Heart left ventricle (tissue), 16 donors: ENCODE measurements at regions not wholly inside any gene's neighbourhood (a gene's known extent, or its start where the extent isn't known, plus 50 kb on each side); places are given as distances from the start of the nearest gene placed in this dataset.

ENCODE experiments used
- ATAC-seq, 4 donors: fragments of 200-7000 bp; cut with Tn5 transposase; one replicate each; pipeline ENCODE4 v1.9.1; 2020 to 2022; ENCODE audit warnings: moderate library complexity in 4 of 4, mild to moderate bottlenecking in 3 of 4, moderate number of reproducible peaks in 1 of 4
- DNase-seq, 5 donors: peaks; one replicate each; pipeline ENCODE4 v3.0.0-alpha.2; 2020
- H3K27ac ChIP-seq, 12 donors: fragments of 200-600 bp; sonication (generic) in 4 of 12; one replicate each; pipeline versions ENCODE4 v1.5.0 to v1.8.0; 2016 to 2022; ENCODE audit warnings: mild to moderate bottlenecking in 2 of 12
- H3K27me3 ChIP-seq, 9 donors: fragments of 200-600 bp; sonication (generic) in 2 of 9; one replicate each; pipeline versions ENCODE4 v1.5.1 to v1.8.0; 2016 to 2022; ENCODE audit warnings: mild to moderate bottlenecking in 3 of 9
- H3K36me3 ChIP-seq, 9 donors: fragments of 200-600 bp; sonication (generic) in 2 of 9; one replicate each; pipeline versions ENCODE4 v1.5.0 to v1.8.0; 2018 to 2022; ENCODE audit warnings: mild to moderate bottlenecking in 2 of 9
- H3K4me1 ChIP-seq, 12 donors: fragments of 200-600 bp; sonication (generic) in 4 of 12; one replicate each; pipeline versions ENCODE4 v1.5.0 to v1.8.0; 2016 to 2022; ENCODE audit warnings: mild to moderate bottlenecking in 3 of 12
- H3K4me3 ChIP-seq, 12 donors: fragments of 200-600 bp; sonication (generic) in 4 of 12; one replicate each; pipeline versions ENCODE4 v1.5.0 to v1.8.0; 2017 to 2022; ENCODE audit warnings: mild to moderate bottlenecking in 9 of 12, moderate library complexity in 4 of 12
- H3K9me3 ChIP-seq, 12 donors: fragments of 200-600 bp; sonication (generic) in 4 of 12; one replicate each; pipeline versions ENCODE4 v1.5.0 to v1.8.0; 2016 to 2022; ENCODE audit warnings: mild to moderate bottlenecking in 1 of 12
- POLR2A ChIP-seq, 2 donors: fragments of 450-650 bp; IDR thresholded peaks; one replicate each; pipeline ENCODE4 v1.6.1; 2017; ENCODE audit warnings: antibody characterized with exemption in 2 of 2, mild to moderate bottlenecking in 2 of 2, moderate library complexity in 2 of 2
- WGBS, 4 donors: extraction: QIAGEN DNeasy Blood & Tissue Kit in 2 of 4; methylation state at CpG; one replicate each; pipeline versions ENCODE4 v1.1.5 to v1.1.7; 2013 to 2018; 5-methylcytosine and 5-hydroxymethylcytosine counted together
- intact Hi-C, 10 donors: fragments of 100-400 bp; cut with DNase I; formaldehyde crosslinking; loops; one replicate each; pipeline versions ENCODE4 v1.11.1 to v1.14.2; 2022
- TF ChIP-seq, protein P1 (sequence below), 12 donors: fragments of 200-600 bp; sonication (generic) in 4 of 12; IDR thresholded peaks; one replicate each; pipeline versions ENCODE4 v1.5.0 to v1.8.0; 2018 to 2022; ENCODE audit warnings: antibody characterized with exemption in 12 of 12, mild to moderate bottlenecking in 5 of 12
- donor health status: ischemic (EF 13 %, LVEDD 7.1; RV severe dilation, severe dysfunction).
- donor health status: healthy with polysubstance abuse.
- donor health status: DM: no; HTN: yes; CAD: no.
- donor health status: DM: no; HTN: no; CAD: no.
- donor health status: ischemic (EF 25% LVEDD 6.9; RV normal size, moderate dysfunction).
- donor health status: ischemic (EF 25% LVEDD 5.7; RV mildly dilated, moderate dysfunction).
- donor health status: healthy.
- donor health status: DM: yes; HTN: yes; CAD: no.
- donor health status: ischemic (EF 35%, LVEDD 5.7; RV mildly dilated, moderate dysfunction).
- donor health status: nonischemic (EF 11% LVEDD 7.7; RV severe dilation, severe dysfunction).
- donor health status: DM: yes; HTN: yes; CAD: no.
- donor health status: PGD.
- donor health status: ischemic (EF 29% LVEDD 5.4; RV normal size, mild dysfunction).
- donor health status: nonischemic (EF 23%, LVEDD 6.1; RV moderate dilation, normal function).

DNA sequence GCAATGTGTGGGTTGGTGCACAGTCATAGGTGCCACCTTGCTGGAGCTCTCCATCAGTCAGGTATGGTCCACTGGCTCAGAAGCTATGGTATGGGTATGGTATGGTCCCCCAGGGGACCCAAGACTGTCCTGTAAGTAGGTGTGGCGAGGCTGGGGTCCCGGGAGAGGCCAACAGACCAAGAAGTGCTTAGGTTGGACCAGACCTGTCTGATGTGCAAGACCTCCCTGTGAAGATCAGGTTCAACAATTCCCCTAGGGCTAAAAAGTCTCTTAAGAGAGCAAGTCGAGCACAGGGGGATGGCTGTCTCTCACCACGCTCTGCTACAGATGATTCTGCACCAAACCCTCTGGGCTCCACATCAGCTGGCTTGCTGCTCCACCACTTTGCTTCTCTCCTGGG is 1145.0 kb downstream of the RPA4 start:
- intact Hi-C loops: no loop called here
- WGBS, 4 donors: 75 to 100% (median 82%) methylated on average over 1 to 4 of the region's 4 CpGs

DNA sequence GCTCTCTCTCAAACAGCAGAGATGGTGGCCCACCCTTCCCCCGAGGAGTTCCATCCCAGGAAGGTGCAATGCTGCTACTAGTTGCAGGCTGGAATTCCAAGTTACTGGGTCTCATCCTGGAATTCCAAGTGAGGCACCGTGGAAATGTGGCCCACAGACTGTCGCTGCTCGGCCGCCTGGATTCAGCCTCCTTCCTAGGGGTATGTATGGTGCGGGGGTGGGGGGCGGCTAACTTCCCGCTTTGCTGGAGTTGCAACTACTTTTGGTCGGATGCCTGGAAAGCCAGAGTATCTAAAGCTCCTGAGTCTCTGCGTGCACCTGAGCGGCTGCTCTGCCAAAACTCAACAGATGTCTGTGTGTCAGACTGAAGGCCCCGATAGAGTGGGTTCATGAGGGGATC is 1146.2 kb downstream of the RPA4 start:
- H3K4me3 ChIP-seq: no peak overlapping the region
- DNase-seq (no peak), ATAC-seq (no peak)
- H3K27me3 ChIP-seq: peaks cover 0 to 6% (median 0%) of the 10 kb centered on the region in 9 donors
- WGBS, 4 donors: 88 to 93% (median 90%) methylated on average over 11 to 12 of the region's 12 CpGs
- no peaks in the 10 kb centered on the region for H3K4me1 ChIP-seq
- H3K9me3 ChIP-seq: peaks cover 0 to 5% (median 0%) of the 10 kb centered on the region in 12 donors
- no peak for TF ChIP-seq POLR2A (IDR thresholded peaks at IDR 0.05)
- TF ChIP-seq, protein P1, sequence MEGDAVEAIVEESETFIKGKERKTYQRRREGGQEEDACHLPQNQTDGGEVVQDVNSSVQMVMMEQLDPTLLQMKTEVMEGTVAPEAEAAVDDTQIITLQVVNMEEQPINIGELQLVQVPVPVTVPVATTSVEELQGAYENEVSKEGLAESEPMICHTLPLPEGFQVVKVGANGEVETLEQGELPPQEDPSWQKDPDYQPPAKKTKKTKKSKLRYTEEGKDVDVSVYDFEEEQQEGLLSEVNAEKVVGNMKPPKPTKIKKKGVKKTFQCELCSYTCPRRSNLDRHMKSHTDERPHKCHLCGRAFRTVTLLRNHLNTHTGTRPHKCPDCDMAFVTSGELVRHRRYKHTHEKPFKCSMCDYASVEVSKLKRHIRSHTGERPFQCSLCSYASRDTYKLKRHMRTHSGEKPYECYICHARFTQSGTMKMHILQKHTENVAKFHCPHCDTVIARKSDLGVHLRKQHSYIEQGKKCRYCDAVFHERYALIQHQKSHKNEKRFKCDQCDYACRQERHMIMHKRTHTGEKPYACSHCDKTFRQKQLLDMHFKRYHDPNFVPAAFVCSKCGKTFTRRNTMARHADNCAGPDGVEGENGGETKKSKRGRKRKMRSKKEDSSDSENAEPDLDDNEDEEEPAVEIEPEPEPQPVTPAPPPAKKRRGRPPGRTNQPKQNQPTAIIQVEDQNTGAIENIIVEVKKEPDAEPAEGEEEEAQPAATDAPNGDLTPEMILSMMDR (IDR thresholded peaks at IDR 0.05): no peak
- H3K36me3 ChIP-seq: no peaks in the 10 kb centered on the region
- intact Hi-C loops: no loop called here
- H3K27ac ChIP-seq: no peak overlapping the region

More for the DNA sequence above, 1145.0 kb downstream of the RPA4 start:
- Histone ChIP-seq H3K36me3 (no peaks in the 10 kb centered on the region), H3K27me3 (peaks cover 0 to 2% (median 0%) of the 10 kb centered on the region in 9 donors), H3K9me3 (peaks cover 0 to 11% (median 0%) of the 10 kb centered on the region in 12 donors), H3K27ac (no peak overlapping the region), H3K4me1 (no peaks in the 10 kb centered on the region), H3K4me3 (no peak overlapping the region)
- TF ChIP-seq, protein P1 (IDR thresholded peaks at IDR 0.05): no peak
- TF ChIP-seq POLR2A (IDR thresholded peaks at IDR 0.05): no peak
- no peak for DNase-seq
- ATAC-seq: no peak

DNA sequence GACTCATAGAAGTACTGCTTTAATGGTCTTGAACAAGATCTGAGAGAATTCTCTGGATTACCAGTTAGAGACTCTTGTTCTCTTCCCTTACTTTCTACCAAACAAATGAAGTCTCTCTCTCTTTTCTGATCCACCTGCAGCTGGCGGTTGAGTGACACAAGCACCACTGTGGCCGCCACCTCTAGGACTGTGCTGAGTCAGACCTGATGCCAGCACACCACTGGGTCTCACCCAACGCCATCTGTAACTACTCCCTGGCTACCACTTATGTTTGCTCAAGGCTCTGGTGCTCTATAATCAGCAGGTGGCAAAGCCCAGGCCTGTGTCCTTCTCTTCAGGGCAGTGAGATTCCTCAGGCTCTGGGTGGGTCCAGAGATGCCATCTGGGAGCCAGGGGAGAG is 1173.5 kb downstream of the RPA4 start:
- ATAC-seq (no peak), DNase-seq (no peak)
- no peak overlapping the region for H3K27ac ChIP-seq
- 75 to 80% (median 78%) methylated on average over 3 of the region's 3 CpGs for WGBS, 4 donors
- no peak for TF ChIP-seq POLR2A (IDR thresholded peaks at IDR 0.05)
- TF ChIP-seq, protein P1 (IDR thresholded peaks at IDR 0.05): no peak
- peaks cover 0 to 4% (median 0%) of the 10 kb centered on the region in 9 donors for H3K27me3 ChIP-seq
- H3K4me3 ChIP-seq: no peak overlapping the region
- no peaks in the 10 kb centered on the region for H3K4me1 ChIP-seq
- intact Hi-C loops: no loop called here
- no peaks in the 10 kb centered on the region for H3K36me3 ChIP-seq
- H3K9me3 ChIP-seq: peaks cover 0 to 12% (median 0%) of the 10 kb centered on the region in 12 donors

DNA sequence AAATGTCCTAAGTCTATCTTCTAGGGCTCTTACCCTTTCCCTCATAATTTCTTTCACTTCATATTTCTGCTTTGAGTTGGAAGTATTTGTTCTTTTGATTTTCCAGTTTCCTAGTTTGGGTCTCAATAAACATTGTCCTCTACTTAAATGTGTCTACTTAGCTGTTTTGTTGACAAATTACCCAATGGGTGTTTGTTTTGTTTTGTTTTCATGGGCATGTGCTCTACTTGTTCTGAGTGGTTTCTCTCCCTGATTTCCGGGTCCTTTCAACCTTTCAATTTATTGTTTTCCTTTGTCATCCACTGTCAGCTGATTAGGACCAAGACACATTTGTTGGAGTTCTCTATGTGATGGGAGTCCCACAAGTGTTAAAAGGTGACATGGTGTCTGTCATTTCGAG is 1181.4 kb downstream of the RPA4 start:
- WGBS, 4 donors: 44 to 55% (median 45%) methylated on average over 2 of the region's 2 CpGs
- no peak overlapping the region for H3K27ac ChIP-seq
- no peak overlapping the region for H3K4me3 ChIP-seq
- intact Hi-C loops: no loop called here
- H3K4me1 ChIP-seq: no peaks in the 10 kb centered on the region
- H3K27me3 ChIP-seq: no peaks in the 10 kb centered on the region
- no peaks in the 10 kb centered on the region for H3K9me3 ChIP-seq
- TF ChIP-seq, protein P1 (IDR thresholded peaks at IDR 0.05): no peak
- TF ChIP-seq POLR2A (IDR thresholded peaks at IDR 0.05): no peak
- no peak for ATAC-seq
- no peaks in the 10 kb centered on the region for H3K36me3 ChIP-seq
- no peak for DNase-seq
